Fibroblast of skin of right quadriceps (primary cell): ENCODE measurements at regions not wholly inside any gene's neighbourhood (a gene's known extent, or its start where the extent isn't known, plus 50 kb on each side); places are given as distances from the start of the nearest gene placed in this dataset.

Experiments
- DNase-seq: peaks from one replicate; pipeline ENCODE4 v3.0.0-alpha.2; 2013

DNA sequence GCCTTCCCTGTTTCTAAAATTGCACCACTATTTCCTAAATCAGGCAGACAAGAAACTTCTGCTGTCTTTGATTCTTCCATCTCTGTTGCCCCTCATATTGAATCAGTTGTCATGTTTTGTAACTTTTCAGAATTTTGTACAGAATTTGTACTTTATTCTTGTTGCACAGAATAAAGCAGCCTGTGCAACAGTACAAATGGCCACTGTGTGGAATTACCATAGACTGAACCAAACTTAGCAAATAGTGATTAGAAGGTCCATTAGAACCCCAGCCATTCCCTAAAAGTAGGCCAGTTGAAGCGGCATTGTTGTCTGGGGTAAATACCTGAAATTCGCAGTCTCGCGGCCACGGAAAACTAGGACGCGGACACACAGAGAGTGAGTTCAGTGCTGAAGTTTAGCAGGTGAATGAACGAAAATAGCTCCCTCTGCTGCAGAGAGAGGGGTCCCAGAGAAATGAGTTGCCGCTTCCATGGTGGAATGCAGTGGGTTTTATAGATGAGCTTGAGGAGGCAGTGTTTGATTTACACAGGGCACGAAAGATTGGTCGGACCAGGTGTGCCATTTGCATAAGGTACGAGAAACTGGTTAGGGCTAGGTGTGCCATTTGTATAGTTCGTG lies 71.8 kb downstream of the C4orf33 start:
- DNase-seq: no peak

DNA sequence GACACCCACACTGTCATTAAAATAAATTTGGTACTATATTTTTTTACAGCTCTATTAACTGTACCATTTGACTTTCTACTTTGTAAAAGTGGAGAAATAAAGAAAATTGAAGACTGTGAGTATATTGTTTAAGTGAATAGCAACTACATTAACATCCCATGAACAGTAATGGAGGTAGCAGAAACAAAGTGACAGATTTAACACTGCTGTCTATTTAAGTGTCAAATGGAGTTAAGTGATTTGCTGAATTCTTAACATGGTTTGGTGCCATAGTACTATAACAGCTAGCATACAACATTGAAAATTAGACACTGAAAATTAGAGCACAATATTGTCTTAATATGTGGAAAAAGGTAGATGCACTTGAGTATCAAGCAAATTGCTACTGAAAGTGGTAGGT lies 76.2 kb downstream of the C4orf33 start:
- no peak for DNase-seq

DNA sequence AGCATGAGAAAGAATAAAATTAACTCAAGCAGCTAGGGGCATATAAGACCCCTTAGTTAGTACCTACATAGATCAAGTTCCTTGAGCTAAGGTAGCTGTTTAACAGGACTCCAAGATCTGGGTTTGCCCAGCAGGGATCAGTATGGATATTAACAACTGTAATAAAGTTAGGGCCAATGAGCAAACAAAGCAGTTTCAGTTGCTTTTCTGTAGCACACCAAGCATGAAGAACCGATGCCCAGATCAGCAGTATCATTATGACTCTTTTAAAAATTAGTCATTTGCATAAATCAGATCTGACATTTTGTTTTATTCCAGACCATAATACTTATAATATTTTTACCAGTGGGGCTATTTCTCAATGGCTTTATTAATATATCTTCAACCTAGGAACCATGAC lies 80.9 kb downstream of the C4orf33 start:
- no peak for DNase-seq

DNA sequence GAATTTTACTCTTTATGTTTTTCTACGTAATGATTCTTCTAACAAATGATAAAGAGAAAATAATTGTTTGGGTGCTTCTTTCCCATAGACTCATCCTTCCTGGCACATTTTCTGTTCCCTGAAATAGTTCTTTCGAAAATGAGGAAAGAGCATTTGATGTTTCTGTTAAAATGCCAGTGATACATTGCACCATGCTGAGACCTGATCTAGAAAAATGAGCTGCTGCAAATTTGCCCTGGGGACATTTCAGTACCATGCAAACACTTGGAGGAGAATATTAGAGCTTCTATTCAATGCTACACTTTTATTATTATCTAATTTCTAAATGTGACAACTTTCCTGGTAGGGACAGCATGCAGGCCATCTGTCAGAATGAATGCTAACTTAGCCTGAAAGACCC lies 83.3 kb downstream of the C4orf33 start:
- no peak for DNase-seq

DNA sequence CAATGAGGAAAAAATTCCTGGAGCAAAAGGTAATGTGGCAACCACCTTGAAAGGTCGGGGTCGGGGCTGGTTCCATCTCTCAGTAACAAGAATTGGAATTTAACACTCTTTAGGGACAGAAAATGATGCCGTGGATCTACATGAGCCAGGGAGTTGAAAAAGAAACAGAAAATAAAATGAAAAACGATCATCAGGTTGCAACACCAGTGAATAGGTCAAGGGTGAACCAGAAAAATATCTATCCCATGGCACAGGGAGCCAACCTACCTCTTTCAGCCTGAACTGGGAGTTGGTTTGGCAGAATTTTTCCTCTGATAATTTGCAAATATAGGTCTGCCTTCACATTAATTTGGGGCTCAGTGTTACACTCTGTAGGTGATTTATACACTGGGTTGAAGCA lies 93.7 kb downstream of the C4orf33 start:
- no peak for DNase-seq

DNA sequence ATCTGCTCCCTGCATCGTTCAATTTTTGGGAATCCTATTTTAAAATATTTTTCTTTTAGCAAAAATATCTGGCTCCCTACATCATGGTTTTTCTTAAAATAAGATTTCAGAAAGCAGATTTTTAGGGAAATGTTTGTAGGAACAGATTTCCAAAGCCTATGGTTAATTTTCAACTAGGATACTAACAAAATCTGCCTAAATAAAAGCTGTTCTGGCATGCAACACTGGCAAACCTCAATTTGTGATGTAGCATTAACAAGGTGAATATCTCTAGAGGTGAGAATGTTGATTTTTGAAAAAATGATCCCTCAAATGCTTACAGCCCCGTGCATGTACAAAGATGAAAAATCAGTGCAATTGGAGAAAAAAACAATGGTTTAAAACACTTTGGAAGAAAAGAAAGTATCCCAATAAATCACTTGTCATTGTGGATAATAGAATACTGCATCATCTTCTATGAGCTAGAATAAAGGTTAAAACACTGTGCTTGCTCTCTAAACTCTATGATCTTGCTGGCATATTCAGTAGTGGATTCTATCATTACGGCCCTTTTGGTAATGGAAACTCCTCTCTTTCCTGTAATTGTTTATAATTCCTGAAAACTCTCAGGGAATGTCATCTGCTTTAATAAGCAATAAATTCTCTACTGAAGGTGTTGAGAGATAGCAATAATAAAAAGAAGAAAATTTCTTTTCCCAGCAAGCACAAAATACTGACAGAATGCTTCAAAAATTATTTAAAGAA lies 97.6 kb downstream of the C4orf33 start:
- DNase-seq: no peak

DNA sequence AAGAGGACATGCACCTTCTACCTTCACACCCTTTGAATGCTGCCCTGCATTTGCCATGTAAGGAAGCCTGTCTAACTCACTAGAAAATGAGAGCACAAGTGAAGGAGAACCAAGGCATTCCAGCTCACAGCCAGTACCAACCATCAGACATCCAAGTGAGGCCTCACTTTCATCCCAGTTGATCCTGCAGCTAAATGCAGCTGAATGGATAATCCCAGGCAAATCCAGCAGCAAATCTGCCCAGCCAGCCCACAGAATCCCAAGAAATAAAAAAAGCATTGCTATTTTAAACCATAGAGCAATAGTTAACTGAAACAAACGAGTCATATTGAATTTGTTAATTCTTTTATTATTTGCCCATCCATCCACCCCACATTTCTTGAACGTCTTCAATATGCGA lies 112.5 kb downstream of the C4orf33 start:
- no peak for DNase-seq

DNA sequence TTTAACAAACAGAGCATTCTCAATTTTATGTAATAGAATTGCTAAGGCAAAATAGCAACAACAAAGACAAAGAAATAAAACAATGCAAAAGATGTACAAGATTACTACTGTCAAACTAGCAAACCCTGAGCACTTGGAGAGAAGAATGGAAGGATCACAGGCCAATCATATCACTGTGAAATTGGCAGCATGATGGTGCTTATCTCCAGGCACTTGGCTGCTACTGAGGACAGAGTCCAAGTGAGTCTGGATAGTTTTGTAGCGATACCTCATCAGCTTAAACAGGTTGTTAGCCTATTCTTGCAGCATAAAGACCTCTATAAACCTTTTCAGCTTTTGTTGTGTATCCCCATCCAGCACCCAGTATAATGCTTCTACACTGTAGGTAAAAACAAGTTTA lies 117.7 kb downstream of the C4orf33 start:
- no peak for DNase-seq

DNA sequence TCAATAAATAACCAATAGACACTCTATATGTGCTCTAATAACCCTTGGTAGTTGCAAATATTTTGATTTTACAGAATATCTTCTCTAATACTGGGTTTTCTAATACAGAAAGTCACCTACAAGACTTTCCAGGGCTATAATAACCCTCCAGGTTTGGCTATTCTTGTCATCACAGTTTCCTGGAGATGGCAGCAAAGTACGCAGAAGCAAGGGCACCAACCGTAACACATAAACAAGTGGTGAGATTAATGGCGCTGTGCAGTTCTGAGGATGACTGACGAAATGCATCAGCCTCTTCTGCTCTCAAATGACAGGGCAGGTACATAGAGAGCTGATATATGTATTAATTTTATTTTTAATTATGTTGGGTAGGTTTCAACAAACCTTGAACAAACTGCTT lies 122.4 kb downstream of the C4orf33 start:
- peak; percentile 7 for DNase-seq

DNA sequence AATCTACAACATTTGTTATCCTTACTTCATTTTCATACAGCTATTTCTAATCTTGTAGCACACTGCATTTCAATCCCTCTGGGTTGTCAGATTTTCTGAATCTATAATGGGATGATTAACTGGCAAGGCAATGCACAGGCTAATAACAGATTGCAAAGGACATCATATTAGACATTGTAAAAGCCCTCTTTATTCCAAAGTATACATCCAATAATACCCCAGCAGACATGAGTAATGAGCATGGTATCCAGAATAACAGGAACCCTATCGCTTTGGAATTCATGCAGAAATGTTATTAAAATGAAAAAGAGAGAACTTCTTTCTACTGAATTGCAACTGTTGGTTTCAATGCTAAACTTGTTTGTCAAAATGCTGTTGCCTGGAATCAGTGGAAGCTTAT lies 122.9 kb downstream of the C4orf33 start:
- DNase-seq: peak; percentile 45

DNA sequence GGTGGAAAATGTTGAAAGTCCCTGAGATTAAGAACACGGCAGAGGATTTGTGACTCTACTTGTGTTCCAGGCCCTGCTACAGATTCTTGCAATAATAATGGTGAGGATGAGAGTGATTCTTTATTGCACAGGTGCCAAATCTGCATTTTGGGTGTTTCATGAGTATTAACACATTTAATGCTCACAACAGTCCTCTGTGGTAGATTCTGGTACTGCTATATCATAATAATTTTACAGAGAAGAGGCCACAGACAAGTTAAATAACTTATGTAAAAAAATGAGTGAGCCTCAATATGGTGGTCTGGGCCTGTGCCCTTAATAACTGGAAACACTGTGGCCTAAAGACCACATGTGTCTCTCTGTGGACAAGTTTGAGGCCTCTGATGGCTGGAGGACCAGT lies 124.3 kb downstream of the C4orf33 start:
- DNase-seq: no peak

DNA sequence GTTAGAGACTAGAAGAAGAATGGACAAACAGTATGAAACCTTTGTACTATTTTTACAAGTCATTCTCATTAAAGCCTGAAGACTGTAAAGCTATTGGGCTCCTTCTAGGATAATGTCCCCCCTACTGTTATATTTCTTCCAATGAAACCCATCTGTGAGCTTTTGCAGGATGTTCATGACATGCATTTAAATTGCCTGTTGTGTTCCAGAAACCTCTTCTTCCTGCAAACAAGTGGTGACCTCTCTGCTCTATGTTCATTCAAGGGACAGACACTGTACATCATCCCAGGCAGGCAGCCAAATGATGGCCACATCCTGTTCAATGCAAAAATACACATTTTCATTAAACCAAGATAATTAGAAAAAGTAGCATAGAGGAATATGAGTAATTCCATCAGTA lies 128.0 kb downstream of the C4orf33 start:
- DNase-seq: peak; percentile 5

DNA sequence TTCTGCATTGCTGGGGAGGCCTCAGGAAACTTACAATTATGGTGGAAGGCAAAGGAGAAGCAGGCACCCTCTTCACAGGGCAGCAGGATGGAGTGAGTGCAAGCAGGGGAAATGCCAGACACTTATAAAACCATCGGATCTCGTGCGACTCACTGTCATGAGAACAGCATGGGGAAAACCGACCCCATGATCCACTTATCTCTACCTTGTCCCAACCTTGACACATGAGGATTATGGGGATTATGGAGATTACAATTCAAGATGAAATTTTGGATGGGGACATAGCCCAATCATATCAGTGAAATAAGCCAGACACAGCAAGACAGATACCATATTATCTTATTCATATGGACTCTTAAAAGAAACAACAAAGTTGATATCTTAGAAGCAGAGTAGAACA lies 134.9 kb downstream of the C4orf33 start:
- no peak for DNase-seq

DNA sequence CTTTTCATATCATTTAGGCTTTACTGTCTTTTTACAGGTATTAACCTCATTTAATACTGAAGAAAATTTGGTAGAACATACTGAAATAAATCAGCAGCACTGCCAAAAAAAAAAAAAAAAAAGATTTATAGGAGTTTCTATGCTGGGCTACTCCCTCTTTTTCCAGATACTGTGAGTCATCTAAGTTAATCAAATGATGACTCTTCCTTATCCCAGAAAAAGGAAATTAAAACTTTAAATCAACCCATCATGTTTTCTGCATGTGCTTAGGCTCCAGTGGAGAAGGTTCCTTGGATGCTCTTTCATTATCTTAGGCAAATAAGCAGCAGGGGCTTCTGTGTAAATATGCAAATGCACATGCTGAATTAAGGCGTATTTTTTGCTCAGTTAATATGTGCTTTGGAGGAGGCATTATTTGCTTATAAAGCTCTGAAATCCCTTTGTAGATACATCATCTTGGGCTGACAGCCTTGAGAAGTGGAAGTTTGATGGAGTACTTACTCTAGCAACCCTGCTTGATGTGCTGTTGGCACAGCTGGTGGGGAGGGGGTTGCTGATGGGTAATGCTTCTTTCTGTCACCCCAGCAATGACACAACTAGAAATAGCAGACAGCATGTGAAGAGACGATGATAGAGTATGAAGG lies 136.1 kb downstream of the C4orf33 start:
- DNase-seq: no peak

DNA sequence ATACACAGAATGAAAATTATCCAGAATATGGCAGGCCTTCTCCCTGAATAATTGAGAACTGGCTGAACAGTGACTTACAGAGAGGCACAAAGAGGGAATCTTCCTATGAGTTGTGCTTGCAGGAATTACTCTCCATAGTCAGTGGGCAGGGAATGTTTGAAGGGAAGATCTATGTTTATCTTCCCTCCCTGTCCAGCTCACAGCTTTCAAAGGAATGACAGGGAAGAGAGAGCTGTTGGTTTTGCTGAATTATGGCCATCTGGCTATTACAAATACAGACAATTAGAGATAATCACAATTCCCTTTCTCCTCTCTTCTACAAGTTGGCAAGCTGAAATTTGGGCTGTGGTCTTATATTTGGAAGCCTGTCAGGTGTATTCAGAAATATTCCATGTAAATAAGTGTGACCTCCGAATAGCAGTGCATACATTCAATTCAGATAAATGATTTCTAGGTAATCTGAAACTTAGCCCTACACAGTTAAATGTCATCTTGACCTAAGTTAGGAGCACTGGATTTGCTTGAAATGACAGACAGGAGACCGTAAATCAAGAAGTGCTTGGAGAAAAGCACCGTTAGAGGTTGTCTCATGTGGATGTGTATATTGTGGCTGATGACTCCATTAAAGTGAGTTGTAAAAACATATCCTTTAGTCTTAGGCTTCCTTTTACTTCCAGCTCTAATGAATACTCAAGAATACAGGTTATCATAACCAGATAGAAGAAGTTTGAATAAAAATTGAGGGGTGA lies 136.8 kb downstream of the C4orf33 start:
- peak; percentile 25 for DNase-seq

DNA sequence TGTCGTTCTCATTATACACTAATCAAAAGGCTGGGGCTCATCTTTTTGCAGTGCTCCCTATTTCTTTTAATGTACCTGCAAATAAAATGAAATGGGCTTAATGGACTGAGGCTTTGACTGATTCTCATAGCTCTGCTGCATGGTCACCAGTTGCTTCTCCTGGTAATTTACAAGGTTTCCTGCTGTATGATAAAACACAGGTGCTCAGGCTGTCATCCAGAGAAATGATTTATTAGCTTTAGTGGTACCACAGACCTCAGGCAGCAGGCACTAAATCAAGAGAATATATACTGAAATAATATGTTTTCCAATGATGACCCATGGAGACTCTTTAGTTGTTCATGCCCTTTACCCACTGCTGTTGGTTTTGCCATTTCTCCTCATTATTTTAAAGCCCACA lies 137.7 kb downstream of the C4orf33 start:
- DNase-seq: no peak

DNA sequence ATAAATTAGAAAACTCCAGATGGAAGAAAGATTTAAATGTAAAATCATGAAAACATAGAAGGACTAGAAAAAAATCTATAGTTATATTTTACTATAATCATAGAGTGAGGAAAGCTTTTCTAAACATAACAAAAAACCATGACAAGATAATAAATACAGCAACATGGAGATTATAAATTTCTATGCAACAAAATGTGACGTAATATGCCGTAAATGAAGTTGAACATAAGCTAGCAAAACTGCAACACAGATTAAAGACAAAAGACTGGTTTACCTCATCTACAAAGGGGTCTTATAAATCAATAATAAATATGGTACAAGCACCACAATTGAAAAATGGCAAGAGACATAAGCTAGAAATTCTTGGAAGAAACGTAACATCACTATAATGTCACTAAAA lies 140.4 kb downstream of the C4orf33 start:
- DNase-seq: no peak

DNA sequence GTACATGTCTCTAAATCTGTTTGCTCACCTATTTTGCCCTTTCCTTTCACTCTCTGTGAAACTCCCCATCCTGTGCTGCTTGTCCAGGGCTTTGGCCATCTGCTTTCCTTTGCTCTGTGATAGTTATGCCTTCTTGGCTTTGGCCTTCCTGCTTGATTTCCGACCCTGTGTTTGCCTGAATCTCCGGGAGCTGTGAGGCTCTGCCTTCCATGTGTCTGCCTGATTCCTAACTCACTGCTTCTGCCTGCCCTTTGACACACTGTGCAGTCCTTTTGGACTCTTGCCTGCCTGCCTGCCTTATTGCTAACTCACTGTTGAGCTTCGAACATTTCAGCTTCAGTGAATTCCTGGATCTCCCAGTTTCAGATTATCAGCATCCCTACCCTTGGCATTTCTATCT lies 143.1 kb downstream of the C4orf33 start:
- DNase-seq: peak; percentile 23

DNA sequence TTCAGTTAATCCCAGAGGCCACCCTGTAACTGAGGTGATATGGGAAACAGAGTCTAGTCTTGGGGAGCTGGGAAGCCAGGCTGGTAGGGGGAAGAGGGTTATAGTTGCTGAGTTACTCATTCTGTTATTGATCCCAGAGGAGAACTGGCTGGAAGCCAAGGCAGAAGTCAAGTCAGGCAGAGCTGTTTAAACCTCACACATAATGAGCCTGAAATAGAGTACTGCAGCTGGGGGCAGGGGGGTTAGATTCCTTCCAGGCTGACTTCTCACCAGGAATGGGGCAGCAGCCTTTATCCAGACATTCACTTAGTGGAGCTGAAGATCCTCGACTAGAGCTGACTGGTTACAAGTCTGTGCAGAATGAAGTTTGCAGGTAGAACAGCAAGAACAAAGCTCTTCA lies 144.9 kb downstream of the C4orf33 start:
- peak; percentile 79 for DNase-seq

DNA sequence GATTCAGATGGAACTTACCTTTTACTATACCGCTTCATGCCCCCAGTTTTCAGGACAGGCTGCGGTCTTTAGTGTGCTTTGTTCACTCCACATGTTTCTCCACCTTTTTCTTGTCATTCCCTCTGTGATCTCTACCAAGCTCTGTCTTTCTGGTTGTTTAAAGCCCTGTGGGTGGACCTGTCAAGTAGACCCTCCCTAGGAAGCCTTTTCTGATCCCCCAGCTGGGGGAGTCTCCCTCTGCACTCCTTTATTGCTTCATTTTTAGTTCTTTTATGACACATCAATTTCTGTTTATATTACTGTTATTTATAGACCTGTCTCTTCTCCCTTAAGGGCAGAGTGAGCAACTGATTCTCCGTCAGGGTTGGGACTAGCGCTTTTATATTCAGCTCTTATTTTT lies 150.2 kb downstream of the C4orf33 start:
- DNase-seq: no peak

DNA sequence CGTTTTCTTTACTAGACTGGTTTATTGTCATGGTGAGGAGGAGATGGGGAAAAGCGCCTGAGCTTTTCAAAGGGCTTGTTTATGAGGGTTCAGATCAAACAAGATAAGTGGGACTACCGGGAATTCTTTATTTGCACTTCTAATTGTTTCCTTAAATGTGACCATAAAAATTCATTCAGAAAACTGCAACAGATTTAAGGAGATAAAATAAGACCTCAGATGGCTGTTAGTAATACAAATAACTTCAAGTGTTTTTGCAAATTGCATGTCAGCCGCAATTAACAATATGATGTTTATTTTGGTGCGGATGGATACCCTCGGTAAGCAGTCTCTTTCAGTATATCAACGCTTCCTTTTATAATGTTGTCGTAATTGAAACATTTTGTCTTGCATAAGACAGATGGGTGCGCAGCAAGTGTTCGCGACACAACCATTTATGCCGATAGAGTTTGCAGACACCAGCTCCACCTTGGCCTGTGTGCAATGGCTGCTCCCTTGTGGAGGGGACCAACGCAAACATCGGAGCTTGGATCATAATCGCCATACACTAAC lies 151.0 kb downstream of the C4orf33 start:
- peak; percentile 6 for DNase-seq

DNA sequence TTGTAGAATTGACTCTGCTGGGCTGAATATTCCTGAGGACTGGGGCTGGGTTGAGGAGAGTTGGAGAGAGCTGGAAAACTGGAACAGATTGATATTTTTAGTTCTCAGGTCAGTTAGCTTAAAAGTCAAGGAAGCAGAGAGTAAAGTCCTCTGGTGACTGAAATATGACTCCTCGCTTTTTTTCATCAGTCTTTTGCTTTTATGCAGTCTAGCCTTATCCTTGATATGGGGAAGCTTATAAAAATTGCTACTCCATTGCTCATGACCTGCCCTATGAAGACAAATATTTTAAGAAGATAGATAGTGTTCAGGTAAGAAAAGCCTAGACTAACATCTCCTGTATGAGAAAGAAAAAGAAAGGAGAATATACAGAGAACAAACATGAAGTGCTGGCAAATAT lies 152.7 kb downstream of the C4orf33 start:
- no peak for DNase-seq

DNA sequence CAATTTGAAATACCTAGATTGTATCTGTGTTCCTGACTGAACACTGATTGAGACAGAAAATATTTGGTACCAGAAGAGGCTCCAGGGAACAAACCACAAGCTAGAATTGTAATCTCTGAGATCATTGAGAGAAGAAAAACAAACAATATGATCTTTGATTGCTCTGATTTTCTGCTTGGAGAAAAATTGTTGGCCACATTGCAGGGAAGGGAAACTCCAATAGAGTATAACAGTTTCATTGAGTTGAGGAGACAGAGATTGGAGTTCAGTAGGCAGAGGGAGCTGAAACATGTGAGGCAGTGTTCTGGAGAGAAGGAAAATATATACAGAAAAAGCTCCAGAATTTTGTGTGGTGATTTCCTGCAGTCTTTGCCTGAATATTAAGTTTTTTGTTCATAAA lies 158.2 kb downstream of the C4orf33 start:
- DNase-seq: no peak
